ENCODE measurements at regions not wholly inside any gene's neighbourhood (a gene's known extent, or its start where the extent isn't known, plus 50 kb on each side); places are given as distances from the start of the nearest gene placed in this dataset.

GRCh38 chr2:120650022-120650644 is 85.5 kb upstream of the GLI2 start:
- TF ChIP-seq POLR2A (IDR thresholded peaks at IDR 0.05; ENCODE audit: low read depth, low read length), result no peak
- FAIRE-seq, result no peak
- no peak for DNase-seq (ENCODE audit: insufficient read length, low spot score)

GRCh38 chr2:120651818-120652217 is 83.8 kb upstream of the GLI2 start:
- FAIRE-seq, result no peak
- DNase-seq (ENCODE audit: insufficient read length, low spot score), result no peak
- no peak for TF ChIP-seq POLR2A (IDR thresholded peaks at IDR 0.05; ENCODE audit: low read depth, low read length)

- FAIRE-seq (no peak), DNase-seq (ENCODE audit: insufficient read length, low spot score) (no peak)
- TF ChIP-seq POLR2A (IDR thresholded peaks at IDR 0.05; ENCODE audit: low read depth, low read length), result no peak
Measured at GRCh38 chr2:120653046-120653445, 82.6 kb upstream of the GLI2 start.

- FAIRE-seq (no peak), DNase-seq (ENCODE audit: insufficient read length, low spot score) (no peak)
- TF ChIP-seq POLR2A (IDR thresholded peaks at IDR 0.05; ENCODE audit: low read depth, low read length), result no peak
Measured at GRCh38 chr2:120653871-120654270, 81.8 kb upstream of the GLI2 start.

GRCh38 chr2:120654381-120655134 is 81.1 kb upstream of the GLI2 start:
- TF ChIP-seq POLR2A (IDR thresholded peaks at IDR 0.05; ENCODE audit: low read depth, low read length), result no peak
- FAIRE-seq, result no peak
- no peak for DNase-seq (ENCODE audit: insufficient read length, low spot score)

GRCh38 chr2:120656273-120656950 is 79.3 kb upstream of the GLI2 start:
- TF ChIP-seq POLR2A (IDR thresholded peaks at IDR 0.05; ENCODE audit: low read depth, low read length), result no peak
- FAIRE-seq (no peak), DNase-seq (ENCODE audit: insufficient read length, low spot score) (no peak)

- FAIRE-seq (no peak), DNase-seq (ENCODE audit: insufficient read length, low spot score) (no peak)
- no peak for TF ChIP-seq POLR2A (IDR thresholded peaks at IDR 0.05; ENCODE audit: low read depth, low read length)
Measured at GRCh38 chr2:120658042-120658769, 77.5 kb upstream of the GLI2 start.

GRCh38 chr2:120658770-120659158 is 76.9 kb upstream of the GLI2 start:
- DNase-seq (ENCODE audit: insufficient read length, low spot score) (no peak), FAIRE-seq (no peak)
- no peak for TF ChIP-seq POLR2A (IDR thresholded peaks at IDR 0.05; ENCODE audit: low read depth, low read length)

GRCh38 chr2:120659275-120659977 is 76.2 kb upstream of the GLI2 start:
- DNase-seq (ENCODE audit: insufficient read length, low spot score) (no peak), FAIRE-seq (no peak)
- no peak for TF ChIP-seq POLR2A (IDR thresholded peaks at IDR 0.05; ENCODE audit: low read depth, low read length)

GRCh38 chr2:120660056-120660694 is 75.5 kb upstream of the GLI2 start:
- DNase-seq (ENCODE audit: insufficient read length, low spot score) (no peak), FAIRE-seq (no peak)
- no peak for TF ChIP-seq POLR2A (IDR thresholded peaks at IDR 0.05; ENCODE audit: low read depth, low read length)

- no peak for TF ChIP-seq POLR2A (IDR thresholded peaks at IDR 0.05; ENCODE audit: low read depth, low read length)
Measured at GRCh38 chr2:120660771-120661459, 74.8 kb upstream of the GLI2 start.

GRCh38 chr2:120661551-120661950 is 74.1 kb upstream of the GLI2 start:
- DNase-seq (ENCODE audit: insufficient read length, low spot score) (no peak), FAIRE-seq (no peak)
- no peak for TF ChIP-seq POLR2A (IDR thresholded peaks at IDR 0.05; ENCODE audit: low read depth, low read length)

More at GRCh38 chr2:120660771-120661459, 74.8 kb upstream of the GLI2 start:
- DNase-seq (ENCODE audit: insufficient read length, low spot score) (no peak), FAIRE-seq (no peak)

Data from H54 (cell line).